GM21528 (cell line): ENCODE measurements at regions not wholly inside any gene's neighbourhood (a gene's known extent, or its start where the extent isn't known, plus 50 kb on each side); places are given as distances from the start of the nearest gene placed in this dataset.
"Not testable (repeated sequence)": the region's sequence is repeated elsewhere in the genome, so short reads cannot be mapped to it uniquely, and the experiment has no call there.

Experiments used
- ATAC-seq: cut with Tn5 transposase; IDR thresholded peaks from one replicate; pipeline ENCODE4 v1.9.1; 2021; ENCODE audit warnings: mild to moderate bottlenecking, moderate library complexity; ENCODE audit not compliant: unreplicated experiment, low FRiP score

DNA sequence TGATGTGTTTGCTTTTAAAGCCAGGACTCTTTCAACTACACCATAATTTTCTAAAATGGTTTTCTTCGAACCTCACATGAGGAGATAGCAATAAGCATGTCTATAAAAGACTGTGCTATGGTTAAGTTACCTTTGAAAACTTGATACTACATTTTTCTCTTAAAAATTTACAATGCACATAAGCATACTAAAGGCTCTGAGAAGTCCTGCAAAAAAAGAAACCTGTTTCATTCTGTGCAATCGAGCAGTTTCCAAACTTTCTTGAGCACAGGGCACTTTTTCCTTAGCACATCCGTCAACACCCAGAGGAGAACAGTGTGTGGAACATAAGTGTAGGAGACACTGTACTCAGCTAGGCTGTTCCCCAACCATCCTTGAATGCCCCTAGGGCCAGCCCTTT lies 144.1 kb upstream of the ARHGAP20 start:
- no peak for ATAC-seq

DNA sequence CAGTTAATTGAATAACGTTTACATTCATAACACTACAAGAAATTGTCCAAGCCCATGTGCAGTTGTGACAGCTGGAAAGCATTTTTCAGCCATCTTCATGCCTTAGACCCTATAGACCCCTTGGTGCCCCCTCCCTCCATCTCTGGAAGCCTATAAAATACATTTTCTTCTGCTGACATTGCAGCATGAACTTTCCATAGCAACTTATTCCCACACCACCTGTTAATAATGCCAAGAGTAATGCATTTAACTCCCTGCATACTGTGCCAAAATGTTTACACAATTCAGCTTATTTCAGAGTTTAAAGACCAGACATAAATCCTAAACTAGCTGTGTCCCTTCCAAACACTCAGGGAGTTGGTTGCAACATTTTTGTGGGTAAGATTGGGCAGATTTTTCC lies 143.0 kb upstream of the ARHGAP20 start:
- ATAC-seq, result no peak

DNA sequence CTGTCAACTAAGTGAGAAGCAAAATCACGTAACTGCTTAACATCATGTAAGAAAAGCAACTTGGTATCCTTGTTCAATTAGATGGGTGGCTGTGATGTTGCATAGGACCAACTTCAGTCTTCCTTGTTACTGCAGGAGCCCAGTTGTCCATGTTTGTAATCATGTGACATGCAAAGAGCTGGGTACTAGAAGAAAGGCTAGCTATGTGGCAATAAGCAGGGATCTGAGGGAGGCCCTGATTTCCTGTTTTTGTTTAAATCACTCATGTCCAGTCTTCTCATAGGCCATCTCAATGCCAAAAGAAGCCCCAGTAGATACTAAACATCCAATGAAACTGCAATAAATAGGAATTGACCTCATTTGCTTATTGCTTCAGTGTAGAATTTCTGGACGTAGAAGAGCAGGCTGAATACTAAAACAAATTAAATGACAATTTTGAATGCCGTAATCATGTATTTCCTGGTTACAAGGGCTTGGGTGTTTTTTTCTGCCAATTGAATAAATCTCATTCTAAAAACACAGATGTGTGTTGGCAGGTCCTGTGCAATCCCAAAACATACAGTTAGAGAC lies 140.8 kb upstream of the ARHGAP20 start:
- no peak for ATAC-seq

DNA sequence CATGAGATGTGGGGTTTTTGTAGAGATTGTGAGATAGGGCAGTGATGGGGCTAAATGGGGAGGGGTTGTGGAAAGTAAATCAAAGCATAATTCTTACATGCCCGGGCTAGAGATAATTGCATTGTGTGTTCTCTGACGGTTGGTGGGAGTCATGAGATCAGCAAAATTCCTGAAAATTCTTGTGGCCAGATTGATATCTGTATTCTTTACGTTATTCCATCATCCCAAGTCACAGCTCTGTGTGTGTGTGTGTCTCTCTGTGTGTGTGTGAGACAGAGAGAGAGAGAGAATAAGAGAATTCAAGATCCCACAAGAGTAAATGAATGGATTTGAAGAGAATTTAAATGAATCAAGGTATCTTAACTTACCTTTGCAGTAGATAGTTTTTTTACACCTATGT lies 138.6 kb upstream of the ARHGAP20 start:
- no peak for ATAC-seq

- not testable (repeated sequence) for ATAC-seq
These were observed 130.8 kb upstream of the ARHGAP20 start for GRCh38 chr11:110843053-110843452.

DNA sequence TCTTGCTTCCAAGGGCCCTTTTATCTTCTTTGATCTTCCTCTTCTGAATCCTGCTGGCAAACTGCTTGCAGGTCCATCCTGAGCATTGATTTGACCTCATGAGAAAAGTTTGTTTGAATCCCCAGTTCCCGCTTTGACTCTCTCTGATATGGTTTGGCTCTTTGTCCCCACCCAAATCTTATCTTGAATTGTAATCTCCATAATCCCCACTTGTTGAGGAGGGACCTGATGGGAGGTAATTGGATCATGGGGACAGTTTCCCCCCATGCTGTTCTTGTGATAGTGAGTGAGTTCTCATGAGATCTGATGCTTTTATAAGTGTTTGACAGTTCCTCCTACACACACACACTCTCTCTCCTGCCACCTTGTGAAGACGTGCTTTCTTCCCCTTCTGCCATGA lies 126.6 kb upstream of the ARHGAP20 start:
- no peak for ATAC-seq

- ATAC-seq, result no peak
These were observed 125.4 kb upstream of the ARHGAP20 start for GRCh38 chr11:110837603-110838002.

DNA sequence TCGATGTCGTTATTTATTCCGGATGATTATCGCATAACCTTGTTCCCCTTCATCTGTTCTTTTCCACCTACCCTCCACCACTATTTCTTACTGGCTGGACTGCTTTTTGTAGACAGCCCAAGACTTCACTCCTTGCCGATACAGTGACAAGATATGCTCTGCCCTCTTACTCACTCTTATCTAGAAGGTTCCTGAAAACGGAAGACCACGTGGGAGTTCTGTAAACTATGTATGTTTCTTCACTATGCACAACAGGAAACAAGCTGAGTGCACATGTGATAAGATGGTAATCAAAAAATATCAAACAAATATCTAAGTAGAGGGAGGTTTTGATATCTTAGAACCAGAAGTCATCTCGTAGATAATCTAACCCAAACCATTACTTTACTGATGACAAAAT lies 122.9 kb upstream of the ARHGAP20 start:
- no peak for ATAC-seq

GRCh38 chr11:110833033-110833484 lies 120.8 kb upstream of the ARHGAP20 start:
- no peak for ATAC-seq

DNA sequence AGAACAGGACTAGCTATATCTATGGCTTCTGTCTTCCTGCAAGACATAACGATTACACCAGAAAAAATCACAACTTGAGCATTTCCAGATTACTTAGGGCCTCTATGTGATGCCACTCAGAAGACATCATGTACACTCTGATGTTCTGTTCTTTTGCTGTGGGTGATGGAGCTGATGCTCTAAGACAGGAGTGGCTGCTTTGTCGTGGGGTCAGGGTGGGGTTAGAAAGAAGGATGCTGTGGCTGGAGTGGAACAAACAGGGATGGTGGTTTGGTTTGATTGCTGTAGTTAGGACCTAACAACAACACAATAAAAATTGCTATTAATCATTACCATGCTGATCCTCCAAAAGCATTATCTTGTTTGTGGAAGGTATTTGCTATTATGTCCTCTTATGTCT lies 120.3 kb upstream of the ARHGAP20 start:
- ATAC-seq, result no peak

- ATAC-seq, result no peak
These were observed 119.8 kb upstream of the ARHGAP20 start for GRCh38 chr11:110832080-110832479.

- no peak for ATAC-seq
These were observed 118.5 kb upstream of the ARHGAP20 start for GRCh38 chr11:110830747-110831146.

DNA sequence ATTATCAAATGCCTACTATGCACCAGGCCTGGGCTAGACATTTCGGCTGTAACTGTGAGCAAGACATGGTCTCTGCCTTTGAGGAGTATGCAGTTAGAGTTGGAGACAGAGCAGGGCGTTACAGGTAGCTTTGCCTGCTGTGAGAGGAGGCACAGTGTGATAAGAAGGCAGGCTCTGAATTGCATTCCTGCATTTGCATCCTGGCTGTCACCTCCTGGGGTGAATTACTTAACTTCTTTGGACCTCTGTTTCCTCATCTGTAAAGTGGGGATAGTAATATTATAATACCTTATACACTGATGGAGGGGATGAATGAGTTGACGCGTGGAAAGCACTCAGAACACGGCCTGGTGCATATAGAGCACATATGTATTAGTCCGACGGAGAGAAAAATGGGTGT lies 118.1 kb upstream of the ARHGAP20 start:
- no peak for ATAC-seq

- no peak for ATAC-seq
These were observed 117.6 kb upstream of the ARHGAP20 start for GRCh38 chr11:110829873-110830272.

DNA sequence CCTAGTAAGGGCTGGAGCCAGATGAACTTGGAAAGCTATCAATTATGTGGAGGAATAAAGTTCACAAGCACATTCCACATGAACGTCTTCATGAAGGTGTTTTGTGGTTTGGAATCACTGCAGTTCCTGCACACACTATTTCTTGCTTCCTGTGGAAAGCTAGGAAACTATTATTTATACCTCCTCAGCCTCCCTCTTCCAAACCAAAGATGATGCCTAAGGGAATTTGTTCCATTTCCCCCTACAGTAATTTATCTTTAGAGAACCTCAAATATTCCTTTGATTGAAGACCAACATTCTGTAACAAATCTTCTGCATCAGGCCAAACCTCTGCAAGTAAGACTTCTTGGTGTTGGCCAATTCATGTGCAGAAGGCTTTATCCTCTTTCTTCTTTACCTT lies 115.8 kb upstream of the ARHGAP20 start:
- ATAC-seq, result no peak

DNA sequence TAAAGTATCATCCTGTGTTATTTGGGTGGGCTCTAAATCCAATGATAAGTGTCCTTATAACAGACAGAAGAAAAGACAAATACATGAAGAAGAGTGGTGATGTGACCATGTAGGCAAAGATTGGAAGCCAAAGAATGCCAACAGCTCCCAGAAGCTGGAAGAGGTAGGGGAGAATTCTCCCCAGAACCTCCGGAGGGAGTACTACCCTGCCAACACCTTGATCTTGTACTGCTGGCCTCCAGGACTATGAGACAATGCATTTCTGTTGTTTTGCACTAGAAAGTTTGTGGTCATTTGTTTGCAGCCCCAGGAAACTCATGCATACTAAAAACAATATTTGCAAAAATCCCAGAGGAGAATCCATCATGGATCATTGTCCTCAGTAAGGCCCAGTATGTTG lies 115.0 kb upstream of the ARHGAP20 start:
- no peak for ATAC-seq

DNA sequence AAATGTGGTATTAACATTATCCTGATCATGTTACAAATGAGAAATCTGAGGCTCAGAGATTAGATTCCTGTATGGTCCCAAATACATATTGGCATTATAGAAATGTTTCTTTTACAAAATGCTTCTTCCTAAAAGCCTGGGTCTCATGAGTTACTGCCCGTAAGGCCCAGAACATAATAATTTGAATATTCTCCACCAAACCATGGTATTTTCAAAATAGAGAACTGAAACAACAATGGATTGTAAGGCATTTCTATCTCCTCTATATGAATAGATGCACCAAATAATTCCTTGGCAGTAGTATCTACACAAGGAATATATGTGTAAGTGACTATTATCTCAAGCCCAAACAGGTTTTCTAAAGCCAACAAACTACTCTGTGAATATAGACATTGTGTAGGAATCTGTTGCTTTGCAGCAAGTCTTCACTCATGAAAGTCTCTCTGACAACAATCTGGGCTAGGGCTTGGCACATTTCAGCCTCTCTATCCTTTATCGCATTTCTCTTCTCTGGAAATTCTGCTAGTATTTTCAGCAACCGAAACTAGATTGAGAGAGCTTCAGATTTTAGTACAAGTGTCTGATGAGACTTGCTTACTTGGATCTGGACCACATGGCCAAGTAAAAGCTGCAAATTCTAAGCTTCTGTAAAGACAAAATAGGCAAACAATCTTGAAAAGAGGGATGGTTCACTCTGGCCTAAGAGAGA lies 112.8 kb upstream of the ARHGAP20 start:
- no peak for ATAC-seq

GRCh38 chr11:110818032-110818687 lies 105.9 kb upstream of the ARHGAP20 start:
- ATAC-seq, result no peak

GRCh38 chr11:110812086-110812733 lies 100.0 kb upstream of the ARHGAP20 start:
- no peak for ATAC-seq

- ATAC-seq, result no peak
These were observed 97.4 kb upstream of the ARHGAP20 start for GRCh38 chr11:110809417-110810199.

GRCh38 chr11:110808248-110808647 lies 96.0 kb upstream of the ARHGAP20 start:
- ATAC-seq, result no peak
